ENCODE measurements at regions not wholly inside any gene's neighbourhood (a gene's known extent, or its start where the extent isn't known, plus 50 kb on each side); places are given as distances from the start of the nearest gene placed in this dataset.

DNA sequence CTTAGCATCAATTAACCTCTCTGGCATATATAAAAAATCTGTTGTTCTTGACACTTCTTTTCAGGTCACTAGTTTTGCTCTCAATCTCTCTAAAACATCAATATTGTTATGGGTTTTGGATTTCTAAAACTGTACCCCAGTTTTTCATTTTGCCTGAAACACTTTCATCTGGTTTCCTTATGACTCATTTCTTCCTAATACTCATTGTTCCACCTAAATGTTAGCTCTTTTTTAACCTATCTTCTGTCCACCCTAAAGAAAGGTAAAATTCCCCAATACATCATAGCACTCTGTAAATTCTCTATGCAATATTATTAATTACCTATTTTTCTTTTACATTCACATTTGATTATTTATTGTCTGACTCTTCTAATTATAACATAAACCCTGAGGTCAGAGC lies 575.5 kb upstream of the NDST4 start:
- no peak for DNase-seq (ENCODE audit: low read depth in 4 of 4, low spot score in 3 of 4)

DNA sequence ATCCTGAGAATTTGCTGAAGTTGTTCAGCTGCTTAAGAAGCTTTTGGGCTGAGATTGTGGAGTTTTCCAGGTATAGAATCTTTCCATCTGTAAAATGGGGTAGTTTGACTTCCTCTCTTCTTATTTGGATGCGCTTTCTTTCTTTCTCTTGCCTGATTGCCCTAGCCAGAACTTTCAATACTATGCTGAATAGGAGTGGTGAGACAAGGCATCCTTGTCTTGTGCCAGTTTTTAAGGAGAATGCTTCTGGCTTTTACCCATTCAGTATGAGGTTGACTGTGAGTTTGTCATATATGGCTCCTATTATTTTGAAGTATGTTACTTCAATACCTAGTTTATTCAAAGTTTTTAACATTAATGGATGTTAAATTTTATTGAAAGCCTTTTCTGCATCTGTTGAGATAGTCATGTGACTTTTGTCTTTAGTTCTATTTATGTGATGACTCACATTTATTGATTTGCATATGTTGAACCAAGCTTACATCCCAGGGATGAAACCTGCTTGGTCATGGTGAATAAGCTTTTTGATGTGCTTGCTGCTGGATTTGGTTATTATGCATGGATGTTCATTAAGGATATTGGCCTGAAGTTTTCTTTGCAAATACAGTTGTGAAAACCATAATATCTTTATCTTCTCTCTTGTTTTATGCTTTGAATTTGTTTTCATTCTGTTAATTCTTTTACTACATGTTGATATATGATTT lies 573.8 kb upstream of the NDST4 start:
- DNase-seq (ENCODE audit: low read depth in 4 of 4, low spot score in 3 of 4) = no peak

DNA sequence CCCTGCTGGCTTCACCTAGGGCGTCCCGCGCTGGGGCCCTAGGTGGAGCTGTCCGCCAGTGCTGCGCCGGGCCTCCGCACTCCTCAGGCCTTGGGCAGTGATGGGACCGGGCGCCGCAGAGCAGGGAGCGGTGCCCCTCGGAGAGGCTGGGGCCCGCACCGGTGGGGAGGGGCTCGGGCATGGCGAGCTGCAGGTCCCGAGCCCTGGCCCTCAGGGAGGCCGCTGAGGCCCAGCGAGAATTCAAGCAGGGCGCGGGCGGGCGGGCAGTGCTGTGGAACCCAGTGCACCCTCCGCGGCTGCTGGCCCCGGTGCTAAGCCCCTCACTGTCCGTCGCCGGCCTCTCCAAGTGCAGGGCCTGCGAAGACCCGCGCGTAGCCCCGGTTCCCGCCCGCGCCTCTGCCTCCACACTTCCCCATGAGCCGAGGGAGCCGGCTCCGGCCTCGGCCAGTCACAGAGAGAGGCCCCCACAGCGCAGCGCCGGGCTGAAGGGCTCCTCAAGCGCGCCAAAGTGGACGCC lies 565.1 kb upstream of the NDST4 start:
- no peak for DNase-seq (ENCODE audit: low read depth in 4 of 4, low spot score in 3 of 4)

DNA sequence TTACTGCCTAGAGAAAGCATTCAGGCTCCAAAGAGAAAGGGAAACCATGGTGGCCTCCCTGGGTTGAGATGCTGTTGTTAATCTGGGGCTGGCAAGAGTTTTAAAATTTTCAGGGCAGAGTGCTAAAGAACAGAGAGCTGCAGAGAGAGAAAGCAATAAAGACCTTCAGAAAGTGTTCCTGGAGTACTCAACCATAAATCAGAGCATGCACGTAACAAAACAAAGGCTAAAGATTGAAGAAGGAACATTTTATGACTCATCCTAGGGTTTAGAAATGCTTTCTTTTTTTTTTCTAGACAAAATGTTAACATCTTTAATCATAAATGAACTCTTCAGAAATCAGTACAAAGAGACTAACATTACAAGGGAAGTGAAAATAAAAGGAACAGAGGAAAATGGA lies 562.3 kb upstream of the NDST4 start:
- no peak for DNase-seq (ENCODE audit: low read depth in 4 of 4, low spot score in 3 of 4)

DNA sequence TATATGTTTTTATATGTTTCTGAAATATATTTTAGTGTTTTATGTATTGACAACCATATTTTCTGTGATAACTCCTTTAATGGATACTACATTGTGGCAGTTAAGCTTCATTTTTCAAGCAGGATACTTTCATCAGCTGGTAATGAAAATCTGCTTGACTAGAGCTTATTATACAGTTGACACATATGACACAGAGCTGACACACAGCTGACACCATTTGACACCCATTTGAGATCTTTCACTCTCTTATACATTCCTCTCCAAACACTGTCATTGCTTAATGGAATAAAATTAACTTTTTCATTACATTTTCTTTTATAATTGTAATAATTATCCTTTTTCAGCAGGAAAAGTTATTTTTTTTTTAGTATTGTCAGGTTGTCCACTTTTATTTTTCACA lies 561.1 kb upstream of the NDST4 start:
- no peak for DNase-seq (ENCODE audit: low read depth in 4 of 4, low spot score in 3 of 4)

DNA sequence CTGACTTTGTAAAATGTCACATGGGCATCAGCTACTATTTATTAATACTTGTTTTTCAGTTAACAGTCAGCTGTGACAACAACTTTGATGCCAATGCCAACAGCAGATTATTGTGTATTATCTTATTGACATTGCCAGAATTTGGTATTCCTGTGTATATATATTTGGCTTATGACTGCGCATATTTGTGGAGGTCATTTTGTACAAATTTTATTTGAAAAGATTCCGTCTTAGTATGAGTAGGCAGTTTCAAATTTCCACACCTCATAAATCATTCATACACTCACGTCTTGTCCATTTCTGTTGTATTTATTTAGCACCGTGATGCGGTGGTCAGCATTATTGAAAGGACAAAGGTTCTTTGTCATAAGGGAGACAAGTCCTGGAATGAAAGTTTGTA lies 558.2 kb upstream of the NDST4 start:
- DNase-seq (ENCODE audit: low read depth in 4 of 4, low spot score in 3 of 4) = no peak

DNA sequence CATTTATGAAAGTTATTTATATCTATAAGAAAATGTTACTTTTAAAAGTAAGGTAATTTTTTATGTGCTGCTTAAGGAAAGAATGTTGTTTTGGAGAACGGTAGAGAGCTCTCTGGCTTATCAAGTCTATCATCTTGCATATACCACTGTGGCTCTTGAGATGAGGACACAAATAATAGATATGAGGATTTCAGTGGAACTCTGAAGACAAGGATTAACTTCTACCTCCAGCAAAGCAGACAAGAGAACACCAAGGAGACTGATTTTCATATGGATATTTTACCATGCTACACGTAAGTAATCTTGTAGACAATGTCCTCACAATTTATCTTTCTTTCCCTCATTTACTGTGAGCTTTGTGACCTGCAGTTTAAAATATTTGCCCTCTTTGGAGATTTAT lies 557.5 kb upstream of the NDST4 start:
- DNase-seq (ENCODE audit: low read depth in 4 of 4, low spot score in 3 of 4) = no peak

DNA sequence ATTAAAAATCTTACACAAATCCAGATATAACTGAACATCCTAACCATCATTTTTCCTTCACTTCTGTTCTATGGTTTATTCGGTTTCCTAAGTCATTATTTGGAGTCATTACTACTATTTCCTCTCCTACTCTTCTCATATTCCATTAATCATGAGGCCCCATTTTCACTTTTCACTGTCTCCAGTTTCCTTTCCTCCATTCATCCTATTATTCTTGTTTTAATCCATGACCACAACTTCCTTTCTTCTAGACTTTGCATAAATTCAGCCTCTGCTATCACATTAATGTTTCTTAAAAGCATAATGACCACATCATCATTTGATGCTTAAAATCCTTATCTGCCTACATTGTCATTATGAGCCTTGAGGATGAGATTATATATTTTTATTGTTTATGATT lies 555.0 kb upstream of the NDST4 start:
- no peak for DNase-seq (ENCODE audit: low read depth in 4 of 4, low spot score in 3 of 4)

DNA sequence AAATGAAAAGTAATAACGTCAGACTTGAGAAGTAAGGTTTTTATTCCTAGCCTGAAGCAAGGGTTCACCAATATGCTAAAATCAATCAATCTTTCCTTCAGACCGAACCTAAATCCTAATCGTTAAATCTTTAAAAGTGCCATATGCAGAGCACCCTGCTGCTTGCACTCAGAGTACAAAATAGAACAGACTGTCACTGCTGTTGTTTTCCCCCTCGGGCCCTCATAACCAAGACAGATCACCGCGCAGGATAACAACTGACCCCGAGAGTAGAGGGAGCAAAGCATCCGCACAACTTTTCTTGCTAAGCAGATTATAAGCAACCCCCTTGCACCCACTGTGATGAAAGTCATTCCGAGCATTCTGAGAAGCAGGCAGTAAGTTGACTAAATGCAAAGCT lies 550.9 kb upstream of the NDST4 start:
- no peak for DNase-seq (ENCODE audit: low read depth in 4 of 4, low spot score in 3 of 4)

DNA sequence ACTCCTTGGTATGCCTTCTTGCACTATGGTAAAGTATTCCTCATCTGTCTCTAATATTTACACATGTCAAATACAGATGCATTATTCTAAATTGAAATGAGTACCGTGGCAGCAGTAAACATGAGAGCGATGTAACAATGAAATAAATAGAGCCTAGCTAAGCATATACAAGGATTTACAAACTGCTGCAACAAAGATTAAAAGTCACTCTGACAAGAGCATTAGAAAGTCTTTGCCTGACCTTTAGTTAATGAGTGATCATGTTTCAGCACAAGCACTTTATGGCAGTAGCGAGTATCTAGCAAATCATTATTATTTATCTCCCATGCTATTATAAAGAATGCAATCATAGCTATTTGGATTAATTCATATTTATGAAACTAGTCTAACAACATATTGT lies 547.0 kb upstream of the NDST4 start:
- peak in 1 of 4 donors; percentile 2 for DNase-seq (ENCODE audit: low read depth in 4 of 4, low spot score in 3 of 4)

DNA sequence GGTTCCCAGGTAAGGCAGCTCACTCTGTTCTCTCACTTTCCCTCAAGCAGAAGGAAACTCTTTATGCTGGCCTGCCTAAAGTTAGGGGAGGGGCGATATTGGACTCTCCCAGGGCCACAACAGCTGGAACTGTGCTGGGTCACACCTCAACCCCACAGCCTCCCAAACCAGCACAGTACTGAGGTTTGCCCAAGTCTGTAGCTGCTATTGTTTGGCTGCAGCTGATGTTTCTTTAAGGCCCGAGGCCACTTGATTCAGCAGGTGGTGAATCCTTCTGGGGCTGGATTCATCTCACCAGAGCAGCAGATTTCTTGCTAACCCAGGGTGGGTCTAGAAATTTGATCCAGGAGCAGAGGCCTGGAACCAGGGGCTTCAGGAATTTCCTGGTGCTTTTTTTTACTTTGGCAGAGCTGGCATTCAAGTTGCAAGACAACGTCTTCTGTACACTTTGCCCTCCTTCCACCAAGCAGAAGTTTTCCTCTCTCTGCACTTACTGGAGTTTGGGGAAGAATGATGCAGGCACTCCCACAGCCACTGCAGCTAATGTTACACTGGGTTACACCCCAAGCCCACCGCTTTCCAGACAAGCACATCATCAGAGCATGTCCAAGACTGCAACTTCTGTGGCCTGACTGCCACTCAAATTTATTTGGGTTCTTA lies 544.7 kb upstream of the NDST4 start:
- DNase-seq (ENCODE audit: low read depth in 4 of 4, low spot score in 3 of 4) = peak in 1 of 4 donors; percentile 14

DNA sequence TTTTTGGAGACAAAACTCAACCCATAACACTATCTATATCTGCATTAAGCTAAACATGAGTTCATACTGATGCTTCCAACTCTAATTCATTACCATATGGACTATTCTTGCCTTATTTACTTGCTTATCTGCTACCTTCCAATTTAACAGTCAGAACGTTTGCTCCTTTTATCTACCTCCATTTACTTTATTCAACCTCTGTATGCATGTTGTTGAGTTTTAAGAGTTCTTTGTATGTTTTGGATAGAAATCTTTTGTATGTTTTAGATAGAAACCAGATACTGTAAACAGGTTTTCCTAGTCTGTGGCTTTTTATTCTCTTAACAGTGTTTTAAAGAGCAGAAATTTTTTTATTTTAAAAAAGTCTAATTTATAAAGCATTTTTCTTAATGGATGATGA lies 542.2 kb upstream of the NDST4 start:
- DNase-seq (ENCODE audit: low read depth in 4 of 4, low spot score in 3 of 4) = no peak

DNA sequence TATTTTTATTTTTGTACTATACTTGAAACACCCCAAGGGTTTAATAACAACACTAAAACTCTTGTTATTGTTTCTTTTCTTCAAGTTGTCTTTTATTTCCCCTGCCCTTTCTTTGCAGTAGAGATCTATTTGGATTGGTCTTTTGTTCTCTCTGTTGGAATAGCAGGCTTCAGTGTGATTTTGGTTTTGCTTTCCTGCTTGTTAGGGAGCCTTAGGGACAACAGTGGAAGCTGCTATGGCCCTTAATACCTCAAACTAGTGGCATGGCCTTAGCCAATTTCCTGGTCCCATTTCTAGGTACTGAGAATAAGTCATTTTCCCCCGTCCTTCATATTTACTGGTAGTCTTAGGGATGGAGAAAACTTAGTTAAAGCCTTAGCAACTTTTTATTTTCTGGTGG lies 535.4 kb upstream of the NDST4 start:
- DNase-seq (ENCODE audit: low read depth in 4 of 4, low spot score in 3 of 4) = no peak

DNA sequence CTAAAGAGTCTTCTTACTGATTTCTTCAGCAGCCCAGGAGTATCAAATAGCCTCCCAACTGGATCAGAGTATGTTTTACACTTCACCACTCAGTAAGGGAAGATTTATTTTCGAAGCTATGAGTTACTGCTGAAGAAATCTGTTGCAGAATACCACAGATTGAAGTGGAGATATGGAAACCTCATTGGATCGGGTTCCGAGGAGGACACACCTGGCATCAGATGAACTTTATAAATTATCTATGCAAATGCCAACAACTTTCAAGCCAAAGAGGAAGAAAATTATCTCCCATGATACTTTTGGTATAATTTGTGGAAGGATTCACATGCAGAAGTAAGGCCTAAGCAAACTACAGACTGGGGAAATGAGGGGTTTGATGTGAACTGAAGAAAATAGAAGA lies 515.9 kb upstream of the NDST4 start:
- DNase-seq (ENCODE audit: low read depth in 4 of 4, low spot score in 3 of 4) = no peak

DNA sequence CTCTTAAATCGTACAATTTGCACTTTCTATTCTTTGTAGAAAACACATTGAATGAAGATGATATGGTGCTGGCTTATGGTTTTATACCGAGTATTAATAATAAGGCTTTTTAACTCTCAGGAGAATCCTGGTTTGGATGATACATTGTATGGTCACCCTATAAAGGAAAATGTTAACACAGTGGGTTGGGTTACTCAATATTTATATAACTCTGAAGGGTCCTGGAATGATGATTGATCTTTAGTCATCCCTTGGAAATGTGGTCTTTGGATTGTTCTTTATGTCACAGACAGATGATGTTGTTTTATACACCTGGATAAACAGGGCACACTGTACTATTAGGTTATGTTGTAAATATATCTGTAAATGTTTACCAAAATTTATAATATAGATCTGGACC lies 496.2 kb upstream of the NDST4 start:
- DNase-seq (ENCODE audit: low read depth in 4 of 4, low spot score in 3 of 4) = no peak

DNA sequence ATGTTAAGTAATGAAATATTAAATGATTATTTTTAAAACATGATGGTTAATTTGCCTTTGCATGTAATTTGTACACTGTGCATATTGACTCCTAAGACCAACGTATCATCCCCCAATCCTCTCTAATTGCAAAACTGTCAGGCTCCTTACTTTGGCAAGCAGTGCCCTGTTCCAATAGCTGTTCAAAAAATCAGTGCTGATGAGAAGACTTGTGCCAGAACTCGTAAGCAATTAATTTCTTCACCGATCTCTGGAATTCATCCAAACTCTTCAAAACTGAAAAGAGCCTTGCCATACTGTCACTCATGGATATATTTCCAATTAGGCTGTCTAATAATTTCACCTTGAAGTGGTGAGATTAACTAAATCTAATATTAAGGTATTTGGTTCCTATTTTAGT lies 493.9 kb upstream of the NDST4 start:
- no peak for DNase-seq (ENCODE audit: low read depth in 4 of 4, low spot score in 3 of 4)

DNA sequence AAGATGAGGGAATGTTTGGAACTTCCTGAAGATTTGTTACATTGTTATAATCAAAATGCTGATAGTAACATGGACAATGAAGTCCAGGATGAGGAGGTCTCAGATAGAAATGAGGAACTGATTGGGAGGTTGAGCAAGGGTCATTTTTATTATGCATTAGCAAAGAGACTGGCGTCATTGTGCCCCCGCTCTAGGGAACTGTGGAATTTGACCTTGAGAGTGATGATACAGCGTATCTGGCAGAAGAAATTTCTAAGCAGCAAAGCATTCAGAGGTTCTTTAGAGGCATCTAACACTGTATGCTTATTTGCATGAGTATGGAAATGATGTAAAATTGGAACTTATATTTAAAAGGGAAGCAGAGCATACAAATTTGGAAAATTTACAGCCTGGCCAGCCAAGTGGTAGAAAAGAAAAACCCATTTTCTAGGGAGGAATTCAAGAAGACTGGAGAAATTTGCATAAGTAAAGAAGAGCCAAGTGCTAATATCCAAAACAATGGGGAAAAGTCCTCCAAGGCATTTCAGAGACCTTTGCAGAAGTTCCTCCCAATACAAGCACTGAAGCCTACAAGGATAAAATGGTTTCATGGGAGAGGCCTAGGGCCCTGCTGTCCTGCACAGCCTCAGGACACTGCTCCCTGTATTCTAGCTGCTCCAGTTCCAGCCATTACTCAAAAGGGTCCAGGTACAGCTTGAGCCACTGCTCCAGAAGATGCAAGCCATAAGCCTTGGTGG lies 483.0 kb upstream of the NDST4 start:
- DNase-seq (ENCODE audit: low read depth in 4 of 4, low spot score in 3 of 4) = no peak

DNA sequence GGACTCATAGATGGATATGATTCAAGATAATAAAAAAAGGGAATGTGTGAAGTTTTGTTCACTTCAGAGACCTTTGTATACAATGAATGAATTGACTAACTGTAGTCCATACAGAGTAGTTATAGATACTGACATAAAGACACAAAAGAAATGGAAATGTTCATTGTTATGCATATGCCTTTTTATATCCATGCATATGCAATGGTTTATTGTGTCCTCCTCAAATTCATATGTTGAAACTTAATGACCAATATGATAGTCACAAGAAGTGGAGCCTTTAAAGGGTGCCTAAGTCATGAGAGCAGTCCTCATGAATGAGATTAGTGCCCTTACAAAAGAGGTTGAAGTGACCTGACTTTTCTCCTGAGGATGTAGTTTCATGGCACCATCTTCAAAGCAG lies 467.5 kb upstream of the NDST4 start:
- DNase-seq (ENCODE audit: low read depth in 4 of 4, low spot score in 3 of 4) = no peak

DNA sequence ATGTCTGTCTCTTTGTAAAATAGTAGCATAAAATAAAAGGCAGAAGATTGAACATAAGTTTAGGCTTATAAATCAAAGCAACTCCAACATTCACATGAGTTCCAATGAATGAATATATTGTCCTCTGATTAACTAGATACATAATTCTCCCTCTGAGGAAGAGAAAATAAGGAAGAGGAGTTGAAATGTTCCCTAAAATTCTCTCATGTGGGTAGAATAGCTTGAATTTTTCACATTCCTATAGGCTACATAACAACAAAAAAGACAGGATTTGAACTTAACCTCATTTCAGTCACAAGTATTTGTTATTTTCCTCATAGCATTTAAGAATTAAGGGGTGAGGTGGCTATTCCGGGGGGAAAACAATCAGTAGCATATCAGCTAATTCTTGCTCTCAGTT lies 462.4 kb upstream of the NDST4 start:
- no peak for DNase-seq (ENCODE audit: low read depth in 4 of 4, low spot score in 3 of 4)

DNA sequence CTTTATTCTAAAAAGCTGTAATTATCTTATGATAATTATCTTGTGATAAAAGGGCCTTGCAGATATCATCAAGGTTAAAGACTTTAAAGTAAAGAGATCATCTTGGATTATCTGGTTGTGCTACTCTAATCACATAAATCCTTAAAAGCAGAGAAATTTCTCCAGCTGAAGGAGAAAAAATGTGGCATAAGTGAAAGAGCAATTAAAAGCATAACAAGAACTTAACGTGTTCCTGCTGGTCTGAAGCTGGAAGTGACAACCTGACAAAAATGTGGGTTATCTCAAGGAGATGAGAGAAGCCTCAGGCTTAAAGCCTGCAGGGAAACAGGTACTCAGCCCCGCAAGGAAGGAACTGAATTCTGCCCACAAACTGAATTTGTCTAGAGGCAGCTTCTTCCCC lies 449.1 kb upstream of the NDST4 start:
- no peak for DNase-seq (ENCODE audit: low read depth in 4 of 4, low spot score in 3 of 4)

DNA sequence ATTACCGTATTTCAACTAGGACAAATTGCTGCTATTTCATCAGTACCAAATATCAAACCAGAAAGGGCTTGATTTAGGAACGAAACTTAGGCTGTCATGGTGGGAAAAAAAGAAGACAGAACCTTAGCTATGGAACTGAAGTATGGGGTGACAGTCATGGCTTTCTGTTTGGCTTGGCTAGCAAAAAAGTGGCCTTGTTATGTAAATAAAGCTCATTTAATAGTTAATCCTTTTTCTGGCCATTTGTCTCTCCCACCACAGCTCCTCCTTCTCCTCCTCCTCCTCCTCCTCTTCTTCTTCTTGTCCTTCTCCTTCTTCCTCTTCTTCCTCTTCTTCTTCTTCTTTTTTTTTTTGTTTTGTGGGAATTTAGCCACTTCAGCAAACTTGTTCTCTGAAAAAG lies 434.7 kb upstream of the NDST4 start:
- no peak for DNase-seq (ENCODE audit: low read depth in 4 of 4, low spot score in 3 of 4)

DNA sequence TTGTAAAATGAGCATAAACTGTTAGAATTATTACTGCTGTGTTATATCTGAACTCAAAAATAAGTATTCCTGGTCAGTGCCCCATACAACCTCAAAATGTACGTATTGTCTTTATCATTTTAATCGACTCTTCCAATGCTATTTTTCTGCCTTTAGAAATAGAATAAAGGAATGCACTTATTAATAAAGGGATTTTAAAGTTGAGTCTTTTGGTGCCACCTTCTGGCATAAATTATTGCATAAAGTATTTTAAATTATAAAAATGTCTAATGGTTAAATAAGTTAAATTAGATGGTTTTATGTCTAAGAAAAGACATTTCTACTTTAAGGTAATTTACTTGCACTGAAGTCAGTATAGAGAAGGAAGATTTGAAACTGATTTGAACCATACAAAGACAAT lies 424.0 kb upstream of the NDST4 start:
- no peak for DNase-seq (ENCODE audit: low read depth in 4 of 4, low spot score in 3 of 4)

Measured in left renal pelvis (tissue), 4 donors.